ENCODE measurements at regions not wholly inside any gene's neighbourhood (a gene's known extent, or its start where the extent isn't known, plus 50 kb on each side); places are given as distances from the start of the nearest gene placed in this dataset.

GRCh38 chr9:32004431-32005076, 379.9 kb upstream of the ACO1 start (continued):
- TF ChIP-seq CEBPG (CRISPR knock-in tag; IDR thresholded peaks at IDR 0.05) (no peak), ZSCAN21 (CRISPR knock-in tag; IDR thresholded peaks at IDR 0.05; ENCODE audit: borderline replicate concordance) (no peak), HNF4A (CRISPR knock-in tag; IDR thresholded peaks at IDR 0.05) (peak; percentile 90), IKZF5 (CRISPR knock-in tag; IDR thresholded peaks at IDR 0.05) (peak; percentile 24; the same call in 1 of the 2 replicates), ZKSCAN8 (CRISPR knock-in tag; IDR thresholded peaks at IDR 0.05; ENCODE audit: borderline replicate concordance) (no peak), HDAC1 (CRISPR knock-in tag; IDR thresholded peaks at IDR 0.05) (no peak), ZNF740 (CRISPR knock-in tag; IDR thresholded peaks at IDR 0.05) (no peak), DNMT1 (CRISPR knock-in tag; IDR thresholded peaks at IDR 0.05) (no peak), ZNF792 (CRISPR knock-in tag; IDR thresholded peaks at IDR 0.05) (0 out of 2 replicates have a peak, but pooled peaks have one; percentile 21), CENPBD1 (CRISPR knock-in tag; IDR thresholded peaks at IDR 0.05; ENCODE audit: borderline replicate concordance, low read depth) (no peak), GABPB1 (CRISPR knock-in tag; IDR thresholded peaks at IDR 0.05) (no peak), ATAD3A (CRISPR knock-in tag; IDR thresholded peaks at IDR 0.05) (no peak), PHF21A (CRISPR knock-in tag; IDR thresholded peaks at IDR 0.05) (0 out of 2 replicates have a peak, but pooled peaks have one; percentile 35), SAP130 (CRISPR knock-in tag; IDR thresholded peaks at IDR 0.05; ENCODE audit: low read depth) (peak; percentile 64), LRRFIP1 (CRISPR knock-in tag; conservative IDR thresholded peaks at IDR 0.05) (no peak), SOX5 (CRISPR knock-in tag; IDR thresholded peaks at IDR 0.05; ENCODE audit: borderline replicate concordance) (peak; percentile 94), ZZZ3 (CRISPR knock-in tag; IDR thresholded peaks at IDR 0.05; ENCODE audit: borderline replicate concordance) (no peak), KIAA2018 (CRISPR knock-in tag; IDR thresholded peaks at IDR 0.05; ENCODE audit: borderline replicate concordance) (no peak), ZNF567 (CRISPR knock-in tag; IDR thresholded peaks at IDR 0.05; ENCODE audit: borderline replicate concordance) (no peak)
